Liver (tissue), 8 donors: ENCODE measurements at regions not wholly inside any gene's neighbourhood (a gene's known extent, or its start where the extent isn't known, plus 50 kb on each side); places are given as distances from the start of the nearest gene placed in this dataset.

Experiments
- DNase-seq: peaks from one replicate; pipeline ENCODE4 v3.0.0-alpha.2; 2017; ENCODE audit warnings: low spot score
- H3K27ac ChIP-seq, 2 donors: one replicate each; pipeline ENCODE4 v1.7.0; 2013; ENCODE audit warnings: inconsistent platforms in 2 of 2, low read length in 2 of 2, control low read depth in 1 of 2, low read depth in 1 of 2, mild to moderate bottlenecking in 1 of 2
- H3K27me3 ChIP-seq, 4 donors: one replicate each; pipeline versions ENCODE4 v1.6.1 to v1.7.0; 2013; ENCODE audit warnings: low read length in 3 of 4, inconsistent platforms in 1 of 4, mild to moderate bottlenecking in 1 of 4, moderate library complexity in 1 of 4; ENCODE audit not compliant: control insufficient read depth in 4 of 4, insufficient read depth in 4 of 4
- H3K36me3 ChIP-seq, 4 donors: one replicate each; pipeline versions ENCODE4 v1.6.1 to v1.7.0; 2013; ENCODE audit warnings: low read length in 3 of 4, mild to moderate bottlenecking in 3 of 4, low read depth in 1 of 4, moderate library complexity in 1 of 4; ENCODE audit not compliant: control insufficient read depth in 4 of 4, insufficient read depth in 3 of 4
- H3K4me1 ChIP-seq, 4 donors: one replicate each; pipeline versions ENCODE4 v1.6.1 to v1.7.0; 2013; ENCODE audit warnings: low read length in 3 of 4, mild to moderate bottlenecking in 3 of 4, moderate library complexity in 1 of 4; ENCODE audit not compliant: control insufficient read depth in 4 of 4, insufficient read depth in 4 of 4
- H3K4me3 ChIP-seq, 3 donors: one replicate each; pipeline versions ENCODE4 v1.6.1 to v1.7.0; 2013; ENCODE audit warnings: low read length in 3 of 3, control low read depth in 1 of 3, low read depth in 1 of 3, mild to moderate bottlenecking in 1 of 3
- H3K9ac ChIP-seq, 2 donors: one replicate each; pipeline ENCODE4 v1.7.0; 2013; ENCODE audit warnings: low read length in 2 of 2, mild to moderate bottlenecking in 2 of 2, moderate library complexity in 2 of 2, control low read depth in 1 of 2, low read depth in 1 of 2
- H3K9me3 ChIP-seq, 4 donors: one replicate each; pipeline versions ENCODE4 v1.6.1 to v1.7.0; 2013; ENCODE audit warnings: low read length in 3 of 4; ENCODE audit not compliant: control insufficient read depth in 4 of 4
- ATF3 ChIP-seq: IDR thresholded peaks from 2 replicates; pipeline ENCODE4 v1.6.1; 2016; ENCODE audit warnings: antibody characterized with exemption
- CTCF ChIP-seq: fragments of 150-350 bp; IDR thresholded peaks from 2 replicates; pipeline ENCODE4 v1.5.1; 2017; ENCODE audit warnings: improper control_type of control experiment, low read depth, low read length; ENCODE audit not compliant: missing input control
- EGR1 ChIP-seq, 2 donors: IDR thresholded peaks; 2 replicates each; pipeline ENCODE4 v1.6.1; 2016 to 2018; ENCODE audit warnings: antibody characterized with exemption in 2 of 2, low read depth in 2 of 2
- FOXA1 ChIP-seq: IDR thresholded peaks from 2 replicates; pipeline ENCODE4 v1.6.1; 2016; ENCODE audit warnings: antibody characterized with exemption
- GABPA ChIP-seq, 2 donors: IDR thresholded peaks in 1 of 2; conservative IDR thresholded peaks in 1 of 2; 2 replicates each; pipeline ENCODE4 v1.6.1; 2016; ENCODE audit warnings: antibody characterized with exemption in 2 of 2, mild to moderate bottlenecking in 1 of 2, moderate library complexity in 1 of 2
- HNF4A ChIP-seq, 2 donors: conservative IDR thresholded peaks; 2 replicates each; pipeline ENCODE4 v1.6.1; 2016; ENCODE audit warnings: antibody characterized with exemption in 2 of 2, mild to moderate bottlenecking in 2 of 2
- HNF4G ChIP-seq: IDR thresholded peaks from 2 replicates; pipeline ENCODE4 v1.6.1; 2016; ENCODE audit warnings: antibody characterized with exemption
- JUND ChIP-seq, 2 donors: IDR thresholded peaks; 2 replicates each; pipeline ENCODE4 v1.6.1; 2016; ENCODE audit warnings: antibody characterized with exemption in 2 of 2
- MAX ChIP-seq: IDR thresholded peaks from 2 replicates; pipeline ENCODE4 v1.6.1; 2016; ENCODE audit warnings: antibody characterized with exemption
- NR2F2 ChIP-seq: IDR thresholded peaks from 2 replicates; pipeline ENCODE4 v1.6.1; 2016; ENCODE audit warnings: antibody characterized with exemption
- REST ChIP-seq: IDR thresholded peaks from 2 replicates; pipeline ENCODE4 v1.6.1; 2016; ENCODE audit warnings: antibody characterized with exemption, mild to moderate bottlenecking
- RXRA ChIP-seq, 2 donors: IDR thresholded peaks; 2 replicates each; pipeline ENCODE4 v1.6.1; 2017 to 2018; ENCODE audit warnings: antibody characterized with exemption in 2 of 2, mild to moderate bottlenecking in 1 of 2
- SP1 ChIP-seq: IDR thresholded peaks from 2 replicates; pipeline ENCODE4 v1.6.1; 2018; ENCODE audit warnings: antibody characterized with exemption, mild to moderate bottlenecking
- TAF1 ChIP-seq: conservative IDR thresholded peaks from 2 replicates; pipeline ENCODE4 v1.6.1; 2016; ENCODE audit warnings: antibody characterized with exemption, mild to moderate bottlenecking
- WGBS: extraction: QIAGEN DNeasy Blood & Tissue Kit; methylation state at CpG from one replicate; pipeline ENCODE4 v1.1.7; 2013; 5-methylcytosine and 5-hydroxymethylcytosine counted together
- donor health status: healthy.
- donor health status: healthy.
- donor health status: healthy.
- donor health status: healthy.
- donor health status: healthy.

- H3K27me3 ChIP-seq: no peaks in the 10 kb centered on the region
- no peak for DNase-seq
- no peak overlapping the region for H3K9ac ChIP-seq
- WGBS: 92% methylated on average over 2 of the region's 2 CpGs
- no peaks in the 10 kb centered on the region for H3K36me3 ChIP-seq
- no peaks in the 10 kb centered on the region for H3K4me1 ChIP-seq
- no peak overlapping the region for H3K27ac ChIP-seq
- TF ChIP-seq JUND (IDR thresholded peaks at IDR 0.05): no peak
- no peak for TF ChIP-seq SP1
- no peak for TF ChIP-seq FOXA1
- TF ChIP-seq TAF1: no peak
- H3K9me3 ChIP-seq: no peaks in the 10 kb centered on the region
- no peak overlapping the region for H3K4me3 ChIP-seq
Measured at GRCh38 chr13:70612881-70613280, 504.6 kb upstream of the KLHL1 start.

GRCh38 chr13:70604448-70604847 is 496.2 kb upstream of the KLHL1 start:
- Histone ChIP-seq H3K27me3 (no peaks in the 10 kb centered on the region), H3K4me3 (no peak overlapping the region), H3K36me3 (no peaks in the 10 kb centered on the region), H3K4me1 (no peaks in the 10 kb centered on the region), H3K27ac (no peak overlapping the region), H3K9ac (no peak overlapping the region), H3K9me3 (no peaks in the 10 kb centered on the region)
- TF ChIP-seq ATF3: no peak
- TF ChIP-seq HNF4A (conservative IDR thresholded peaks at IDR 0.05): no peak
- no peak for TF ChIP-seq CTCF
- no peak for TF ChIP-seq SP1
- TF ChIP-seq EGR1 (IDR thresholded peaks at IDR 0.05; ENCODE audit: low read depth in 2 of 2): no peak
- no peak for TF ChIP-seq JUND (IDR thresholded peaks at IDR 0.05)
- TF ChIP-seq HNF4G: no peak
- no peak for TF ChIP-seq RXRA (IDR thresholded peaks at IDR 0.05)
- no peak for TF ChIP-seq NR2F2
- no peak for TF ChIP-seq FOXA1
- no peak for TF ChIP-seq MAX
- no peak for TF ChIP-seq GABPA (IDR thresholded peaks at IDR 0.05 in 1 of 2, conservative IDR thresholded peaks at IDR 0.05 in 1 of 2)
- TF ChIP-seq REST: no peak
- TF ChIP-seq TAF1: no peak
- WGBS: 38% methylated on average over 4 of the region's 4 CpGs
- no peak for DNase-seq
